Activated CD4-positive, alpha-beta T cell treated with anti-CD3 and anti-CD28 coated beads for 36 hours (primary cell): ENCODE measurements at regions not wholly inside any gene's neighbourhood (a gene's known extent, or its start where the extent isn't known, plus 50 kb on each side); places are given as distances from the start of the nearest gene placed in this dataset.

Experiments used
- ATAC-seq: fragments of 200-7000 bp; cut with Tn5 transposase; one replicate; pipeline ENCODE4 v1.10.0; 2021; ENCODE audit warnings: mild to moderate bottlenecking, moderate library complexity
- CTCF ChIA-PET: fragments of 350-600 bp; sonication (Branson Sonifier 250); formaldehyde crosslinking; loops from one replicate; lab custom pipeline; 2021; ENCODE audit warnings: antibody characterized with exemption; lab: Charles Lee
- POLR2A ChIA-PET: fragments of 350-600 bp; sonication (Branson Sonifier 250); formaldehyde crosslinking; loops from one replicate; lab custom pipeline; 2021; ENCODE audit warnings: antibody characterized with exemption, inconsistent platforms; lab: Charles Lee
- DNase-seq: peaks from one replicate; pipeline ENCODE4 v3.0.0-alpha.2; 2020
- H3K27ac Mint-ChIP-seq: one replicate; pipeline ENCODE4 v1.8.0; 2021; ENCODE audit warnings: mixed read lengths
- H3K27me3 Mint-ChIP-seq: one replicate; pipeline ENCODE4 v1.8.0; 2021; ENCODE audit warnings: mixed read lengths
- H3K36me3 Mint-ChIP-seq: one replicate; pipeline ENCODE4 v1.8.0; 2021; ENCODE audit warnings: low read depth, mixed read lengths
- H3K4me1 Mint-ChIP-seq: one replicate; pipeline ENCODE4 v1.8.0; 2021; ENCODE audit warnings: mixed read lengths
- H3K4me3 Mint-ChIP-seq: one replicate; pipeline ENCODE4 v1.8.0; 2021; ENCODE audit warnings: mild to moderate bottlenecking, moderate library complexity, mixed read lengths
- H3K9me3 Mint-ChIP-seq: one replicate; pipeline ENCODE4 v1.8.0; 2021; ENCODE audit warnings: low read depth, mixed read lengths
- intact Hi-C, 2 experiments: fragments of 100-400 bp; cut with DNase I in 1 of 2; cut with micrococcal nuclease in 1 of 2; formaldehyde crosslinking; loops; one replicate each; pipeline versions ENCODE4 v1.14.2 to v1.15.1; 2022 to 2024; cut with DNase I, micrococcal nuclease

GRCh38 chr10:121154846-121155245, 303.7 kb downstream of the WDR11 start:
- Mint-ChIP-seq H3K4me1 (peaks cover 3% of the 10 kb centered on the region), H3K4me3 (no peak overlapping the region), H3K27me3 (peaks cover 9% of the 10 kb centered on the region), H3K27ac (no peak overlapping the region), H3K36me3 (no peaks in the 10 kb centered on the region), H3K9me3 (peaks cover 6% of the 10 kb centered on the region)
- no peak for ATAC-seq
- DNase-seq, result no peak
- intact Hi-C loops, result no loop called here
- ChIA-PET CTCF (no interaction called here), POLR2A (no interaction called here)

DNA sequence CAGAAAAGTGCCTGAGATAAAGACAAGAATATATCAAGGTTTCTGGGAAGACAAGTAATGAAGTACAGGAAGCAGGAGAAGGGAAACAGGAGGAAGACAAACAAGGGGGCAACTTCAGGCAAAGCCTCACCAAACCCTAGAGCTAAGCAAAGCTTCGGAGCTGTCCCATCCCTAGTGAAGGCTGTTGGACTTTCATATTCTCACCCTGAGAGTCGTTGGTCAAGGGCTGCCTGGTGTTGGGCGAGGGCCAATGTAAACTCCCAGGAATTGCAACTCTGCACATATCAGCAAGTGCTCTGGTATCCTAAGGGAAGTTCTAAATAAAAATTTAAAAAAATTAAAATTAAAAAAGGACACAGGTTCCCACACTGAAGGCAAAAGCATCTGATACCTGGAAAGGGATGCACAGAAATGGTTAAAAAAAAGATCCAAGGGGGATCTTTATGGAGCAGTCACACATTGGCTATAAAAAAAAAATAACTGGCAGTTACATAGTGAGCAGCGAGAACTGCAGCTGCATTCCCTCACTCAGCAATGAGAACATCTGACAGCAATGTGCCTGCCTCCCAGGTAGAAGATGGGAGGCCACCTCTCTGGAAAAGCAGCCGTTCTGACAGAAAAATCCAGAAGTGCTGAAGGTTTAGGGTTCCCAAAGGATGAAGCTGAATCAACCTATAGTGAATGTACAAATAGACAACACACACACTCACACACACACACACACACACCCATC, 304.7 kb downstream of the WDR11 start:
- CTCF ChIA-PET, result no interaction called here
- POLR2A ChIA-PET, result no interaction called here
- H3K4me1 Mint-ChIP-seq, result peaks cover 3% of the 10 kb centered on the region
- no peaks in the 10 kb centered on the region for H3K36me3 Mint-ChIP-seq
- H3K27ac Mint-ChIP-seq, result no peak overlapping the region
- peaks cover 6% of the 10 kb centered on the region for H3K9me3 Mint-ChIP-seq
- ATAC-seq (no peak), DNase-seq (no peak)
- peaks cover 9% of the 10 kb centered on the region for H3K27me3 Mint-ChIP-seq
- intact Hi-C loops, result no loop called here
- no peak overlapping the region for H3K4me3 Mint-ChIP-seq

GRCh38 chr10:121157998-121158397, 306.8 kb downstream of the WDR11 start:
- Mint-ChIP-seq H3K27me3 (peaks cover 6% of the 10 kb centered on the region), H3K36me3 (no peaks in the 10 kb centered on the region), H3K9me3 (peaks cover 6% of the 10 kb centered on the region), H3K27ac (no peak overlapping the region), H3K4me3 (no peak overlapping the region), H3K4me1 (peaks cover 3% of the 10 kb centered on the region)
- ChIA-PET POLR2A (no interaction called here), CTCF (interaction anchor here (0.8 kb wide), 1 partner anchor 555 kb away, joined by 3 read pairs; no protein-coding TSS in a partner anchor)
- intact Hi-C loops, result no loop called here
- ATAC-seq (no peak), DNase-seq (no peak)

DNA sequence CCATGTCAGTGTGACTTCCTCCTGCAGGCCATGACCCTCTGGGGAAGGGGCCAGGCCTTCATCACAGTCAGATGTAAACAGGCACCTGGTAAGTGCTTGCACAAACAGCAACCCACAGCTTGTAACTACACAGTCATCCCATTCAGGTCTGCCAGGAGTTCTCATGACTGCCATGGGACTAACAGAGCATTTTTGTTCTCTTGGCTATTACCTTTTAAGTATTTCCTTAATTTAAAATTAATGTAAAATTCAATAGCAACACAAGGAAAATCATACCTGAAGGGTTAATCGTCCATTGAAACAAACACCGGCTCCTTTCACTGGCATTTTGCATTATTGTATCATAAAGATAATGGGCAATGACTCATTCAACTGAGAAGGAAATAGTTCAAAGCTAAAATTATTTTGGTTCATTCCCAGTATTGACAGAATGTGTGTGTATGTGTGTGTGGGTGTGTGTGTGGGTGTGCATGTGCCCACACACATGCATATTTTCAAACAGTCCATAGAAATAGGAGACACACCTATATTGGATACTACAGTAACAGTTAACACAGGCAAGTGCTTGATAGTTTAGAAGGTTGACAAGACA, 307.9 kb downstream of the WDR11 start:
- Mint-ChIP-seq H3K27ac (no peak overlapping the region), H3K9me3 (peaks cover 6% of the 10 kb centered on the region), H3K4me1 (peaks cover 3% of the 10 kb centered on the region), H3K4me3 (no peak overlapping the region), H3K36me3 (no peaks in the 10 kb centered on the region), H3K27me3 (peaks cover 1% of the 10 kb centered on the region)
- ATAC-seq (no peak), DNase-seq (no peak)
- intact Hi-C loops, result no loop called here
- POLR2A ChIA-PET, result no interaction called here
- CTCF ChIA-PET, result no interaction called here

GRCh38 chr10:121159670-121160069, 308.5 kb downstream of the WDR11 start:
- ATAC-seq (peak; percentile 63), DNase-seq (peak; percentile 37)
- H3K4me3 Mint-ChIP-seq, result no peak overlapping the region
- H3K27ac Mint-ChIP-seq, result no peak overlapping the region
- H3K9me3 Mint-ChIP-seq, result peaks cover 6% of the 10 kb centered on the region
- H3K4me1 Mint-ChIP-seq, result peaks cover 3% of the 10 kb centered on the region
- CTCF ChIA-PET, result no interaction called here
- intact Hi-C loops, result no loop called here
- POLR2A ChIA-PET, result no interaction called here
- H3K36me3 Mint-ChIP-seq, result no peaks in the 10 kb centered on the region
- peaks cover 1% of the 10 kb centered on the region for H3K27me3 Mint-ChIP-seq

GRCh38 chr10:121165276-121165675, 314.1 kb downstream of the WDR11 start:
- Mint-ChIP-seq H3K27ac (no peak overlapping the region), H3K4me3 (no peak overlapping the region), H3K4me1 (no peaks in the 10 kb centered on the region), H3K27me3 (no peaks in the 10 kb centered on the region), H3K9me3 (no peaks in the 10 kb centered on the region), H3K36me3 (no peaks in the 10 kb centered on the region)
- DNase-seq, result no peak
- intact Hi-C loops, result no loop called here
- no peak for ATAC-seq
- ChIA-PET CTCF (interaction anchor here (1.0 kb wide), 1 partner anchor 477 kb away, joined by 3 read pairs; no protein-coding TSS in a partner anchor), POLR2A (no interaction called here)

- intact Hi-C loops, result no loop called here
- ChIA-PET POLR2A (no interaction called here), CTCF (interaction anchor here (0.7 to 1.5 kb wide), 2 partner anchors 9 to 204 kb away, joined by 3 to 4 read pairs; no protein-coding TSS in a partner anchor)
- Mint-ChIP-seq H3K4me1 (no peaks in the 10 kb centered on the region), H3K36me3 (no peaks in the 10 kb centered on the region), H3K27ac (no peak overlapping the region), H3K4me3 (no peak overlapping the region), H3K9me3 (no peaks in the 10 kb centered on the region), H3K27me3 (no peaks in the 10 kb centered on the region)
- ATAC-seq (no peak), DNase-seq (no peak)
These were observed 316.5 kb downstream of the WDR11 start for GRCh38 chr10:121167534-121168243.

GRCh38 chr10:121168545-121169216, 317.5 kb downstream of the WDR11 start:
- no peaks in the 10 kb centered on the region for H3K27me3 Mint-ChIP-seq
- H3K4me3 Mint-ChIP-seq, result no peak overlapping the region
- POLR2A ChIA-PET, result no interaction called here
- CTCF ChIA-PET, result interaction anchor here (1.5 kb wide), 1 partner anchor 8 kb away, joined by 3 read pairs; no protein-coding TSS in a partner anchor
- no peak for DNase-seq
- H3K36me3 Mint-ChIP-seq, result no peaks in the 10 kb centered on the region
- no peak overlapping the region for H3K27ac Mint-ChIP-seq
- H3K4me1 Mint-ChIP-seq, result no peaks in the 10 kb centered on the region
- no peaks in the 10 kb centered on the region for H3K9me3 Mint-ChIP-seq
- ATAC-seq, result no peak
- intact Hi-C loops, result no loop called here

- POLR2A ChIA-PET, result no interaction called here
- no peak for ATAC-seq
- Mint-ChIP-seq H3K9me3 (no peaks in the 10 kb centered on the region), H3K4me1 (no peaks in the 10 kb centered on the region), H3K36me3 (no peaks in the 10 kb centered on the region), H3K4me3 (no peak overlapping the region), H3K27ac (no peak overlapping the region), H3K27me3 (no peaks in the 10 kb centered on the region)
- DNase-seq, result no peak
- CTCF ChIA-PET, result no interaction called here
- intact Hi-C loops, result no loop called here
These were observed 318.2 kb downstream of the WDR11 start for GRCh38 chr10:121169406-121169805.

GRCh38 chr10:121171825-121172787, 320.9 kb downstream of the WDR11 start:
- Mint-ChIP-seq H3K36me3 (no peaks in the 10 kb centered on the region), H3K4me1 (no peaks in the 10 kb centered on the region), H3K9me3 (no peaks in the 10 kb centered on the region), H3K27me3 (no peaks in the 10 kb centered on the region), H3K4me3 (no peak overlapping the region), H3K27ac (no peak overlapping the region)
- intact Hi-C loops, result no loop called here
- ChIA-PET CTCF (no interaction called here), POLR2A (no interaction called here)
- DNase-seq (no peak), ATAC-seq (no peak)

- no peaks in the 10 kb centered on the region for H3K4me1 Mint-ChIP-seq
- H3K4me3 Mint-ChIP-seq, result no peak overlapping the region
- ChIA-PET POLR2A (no interaction called here), CTCF (no interaction called here)
- ATAC-seq, result no peak
- DNase-seq, result no peak
- H3K27ac Mint-ChIP-seq, result no peak overlapping the region
- no peaks in the 10 kb centered on the region for H3K9me3 Mint-ChIP-seq
- no peaks in the 10 kb centered on the region for H3K36me3 Mint-ChIP-seq
- intact Hi-C loops, result no loop called here
- no peaks in the 10 kb centered on the region for H3K27me3 Mint-ChIP-seq
These were observed 327.8 kb downstream of the WDR11 start for GRCh38 chr10:121179006-121179405.
